SK-N-SH (cell line): ENCODE measurements at regions not wholly inside any gene's neighbourhood (a gene's known extent, or its start where the extent isn't known, plus 50 kb on each side); places are given as distances from the start of the nearest gene placed in this dataset.

ENCODE experiments used
- CTCF ChIA-PET: fragments of 300-600, 350-600 bp; formaldehyde crosslinking; extraction: SDS; loops from one replicate; lab custom pipeline; 2021; lab: Yijun Ruan, JAX
- POLR2A ChIA-PET: fragments of 350-600 bp; sonication (Branson Sonifier 250); formaldehyde crosslinking; extraction: SDS; loops from one replicate; lab custom pipeline; 2020; ENCODE audit warnings: antibody characterized with exemption, inconsistent platforms; lab: Yijun Ruan, JAX
- DNase-seq: peaks from one replicate; pipeline ENCODE4 v3.0.0; 2012
- H2AFZ ChIP-seq: fragments of 200-600 bp; sonication (generic); 2 replicates; pipeline ENCODE4 v1.8.1; 2016; ENCODE audit warnings: antibody characterized with exemption, mild to moderate bottlenecking, low read depth
- H3F3A ChIP-seq: fragments of 200-600 bp; sonication (generic); replicated peaks from 2 replicates; pipeline ENCODE3; 2016; ENCODE audit warnings: antibody characterized with exemption, mild to moderate bottlenecking; ENCODE audit not compliant: insufficient read depth
- H3K27ac ChIP-seq, 2 experiments: fragments of 200-500 bp in 1 of 2; fragments of 200-600 bp in 1 of 2; sonication (Bioruptor generic) in 1 of 2; sonication (generic), shearing (Covaris generic) in 1 of 2; 2 replicates each; pipeline versions ENCODE4 v1.5.1 to v1.6.1; 2014 to 2016; ENCODE audit warnings: low read depth in 2 of 2, inconsistent platforms in 1 of 2, low read length in 1 of 2, mild to moderate bottlenecking in 1 of 2, mixed read lengths in 1 of 2
- H3K27me3 ChIP-seq: fragments of 200-600 bp; sonication (generic), shearing (Covaris generic); 2 replicates; pipeline ENCODE4 v1.6.1; 2016; ENCODE audit warnings: mixed run types; ENCODE audit not compliant: insufficient read depth
- H3K36me3 ChIP-seq, 2 experiments: fragments of 200-500 bp in 1 of 2; fragments of 200-600 bp in 1 of 2; sonication (Bioruptor generic) in 1 of 2; sonication (generic) in 1 of 2; replicated peaks in 1 of 2; 2 replicates each; pipeline versions ENCODE3 to v1.5.1; 2014 to 2016; ENCODE audit warnings: low read length in 1 of 2, mild to moderate bottlenecking in 1 of 2; ENCODE audit not compliant: insufficient read depth in 2 of 2, control insufficient read depth in 1 of 2
- H3K4me1 ChIP-seq, 2 experiments: fragments of 200-500 bp in 1 of 2; fragments of 200-600 bp in 1 of 2; sonication (Bioruptor generic) in 1 of 2; sonication (generic), shearing (Covaris generic) in 1 of 2; 2 replicates each; pipeline versions ENCODE4 v1.5.1 to v1.6.1; 2014 to 2016; ENCODE audit warnings: low read depth in 1 of 2, low read length in 1 of 2, mixed run types in 1 of 2; ENCODE audit not compliant: insufficient read depth in 2 of 2, control insufficient read depth in 1 of 2
- H3K4me2 ChIP-seq: fragments of 200-600 bp; sonication (generic), shearing (Covaris generic); 2 replicates; pipeline ENCODE4 v1.6.1; 2017; ENCODE audit warnings: mixed run types
- H3K4me3 ChIP-seq, 2 experiments: fragments of 200-500 bp in 1 of 2; fragments of 200-600 bp in 1 of 2; sonication (Bioruptor generic) in 1 of 2; sonication (generic), shearing (Covaris generic) in 1 of 2; 2 replicates each; pipeline versions ENCODE4 v1.5.1 to v1.8.1; 2014 to 2016; ENCODE audit warnings: low read depth in 2 of 2, inconsistent platforms in 1 of 2, low read length in 1 of 2, mild to moderate bottlenecking in 1 of 2, mixed read lengths in 1 of 2, moderate library complexity in 1 of 2
- H3K79me2 ChIP-seq: fragments of 200-600 bp; sonication (generic); 2 replicates; pipeline ENCODE4 v1.8.1; 2017; ENCODE audit warnings: mild to moderate bottlenecking; ENCODE audit not compliant: insufficient read depth
- H3K9ac ChIP-seq: fragments of 200-600 bp; sonication (generic); 2 replicates; pipeline ENCODE4 v1.6.1; 2017; ENCODE audit warnings: mixed run types
- H3K9me2 ChIP-seq: fragments of 200-600 bp; sonication (generic); 2 replicates; pipeline ENCODE4 v1.6.1; 2017; ENCODE audit warnings: mixed run types
- H3K9me3 ChIP-seq: fragments of 200-600 bp; sonication (generic); 2 replicates; pipeline ENCODE4 v1.6.1; 2017; ENCODE audit warnings: mixed run types, mild to moderate bottlenecking, moderate library complexity
- H4K20me1 ChIP-seq: fragments of 200-600 bp; sonication (generic); 2 replicates; pipeline ENCODE4 v1.6.1; 2017; ENCODE audit warnings: mild to moderate bottlenecking, mixed run types; ENCODE audit not compliant: insufficient read depth
- ELF1 ChIP-seq: IDR thresholded peaks from 2 replicates; pipeline ENCODE4 v1.4.0; 2012
- EP300 ChIP-seq, 2 experiments: IDR thresholded peaks; 2 replicates each; pipeline versions ENCODE4 v1.4.0 to v1.6.1; 2012; ENCODE audit warnings: borderline replicate concordance in 1 of 2, low read depth in 1 of 2, low read length in 1 of 2
- GABPA ChIP-seq: IDR thresholded peaks from 2 replicates; pipeline ENCODE4 v1.4.0; 2012; ENCODE audit warnings: low read depth, mild to moderate bottlenecking
- MXI1 ChIP-seq: IDR thresholded peaks from 2 replicates; pipeline ENCODE4 v1.6.1; 2012; ENCODE audit warnings: mild to moderate bottlenecking, low read depth, low read length, improper control_type of control experiment
- NRF1 ChIP-seq: IDR thresholded peaks from 2 replicates; pipeline ENCODE4 v1.6.1; 2012; ENCODE audit warnings: low read depth, mild to moderate bottlenecking, low read length
- PBX3 ChIP-seq: IDR thresholded peaks from 2 replicates; pipeline ENCODE4; 2012
- RAD21 ChIP-seq: IDR thresholded peaks from 2 replicates; pipeline ENCODE4 v1.6.1; 2012; ENCODE audit warnings: mild to moderate bottlenecking, low read length
- REST ChIP-seq: IDR thresholded peaks from 2 replicates; pipeline ENCODE4 v1.6.1; 2012; ENCODE audit warnings: mild to moderate bottlenecking, low read depth, low read length, moderate library complexity
- RFX5 ChIP-seq: IDR thresholded peaks from 2 replicates; pipeline ENCODE4 v1.6.1; 2012; ENCODE audit warnings: mild to moderate bottlenecking, improper control_type of control experiment, low read length
- RXRA ChIP-seq: IDR thresholded peaks from 2 replicates; pipeline ENCODE4 v1.4.0; 2012; ENCODE audit warnings: low read depth, mild to moderate bottlenecking, borderline replicate concordance
- SMC3 ChIP-seq: IDR thresholded peaks from 2 replicates; pipeline ENCODE4 v1.6.1; 2012; ENCODE audit warnings: low read depth, low read length, improper control_type of control experiment
- TEAD4 ChIP-seq: IDR thresholded peaks from 2 replicates; pipeline ENCODE4 v1.4.0; 2012; ENCODE audit warnings: mild to moderate bottlenecking, borderline replicate concordance; ENCODE audit not compliant: insufficient read depth
- USF1 ChIP-seq: IDR thresholded peaks from 2 replicates; pipeline ENCODE4 v1.4.0; 2012; ENCODE audit warnings: low read depth, borderline replicate concordance
- ZBTB33 ChIP-seq: IDR thresholded peaks from 2 replicates; pipeline ENCODE4 v1.4.0; 2012; ENCODE audit warnings: low read depth, borderline replicate concordance
- WGBS: methylation state at CpG from one replicate; pipeline ENCODE4 v1.1.6; 2017; ENCODE audit warnings: low lambda C conversion rate; 5-methylcytosine and 5-hydroxymethylcytosine counted together

- Histone ChIP-seq H3K4me3 (no peak overlapping the region), H3K27me3 (no peaks in the 10 kb centered on the region; the same call in 1 of the 2 replicates), H2AFZ (no peak overlapping the region), H3K36me3 (no peaks in the 10 kb centered on the region), H3K4me1 (no peaks in the 10 kb centered on the region; a peak in 1 of 4 replicates), H3K9me2 (no peaks in the 10 kb centered on the region), H4K20me1 (no peaks in the 10 kb centered on the region), H3K79me2 (no peaks in the 10 kb centered on the region), H3K4me2 (no peak overlapping the region), H3K27ac (no peak overlapping the region), H3K9ac (no peak overlapping the region), H3F3A (no peaks in the 10 kb centered on the region), H3K9me3 (no peaks in the 10 kb centered on the region)
- DNase-seq, result no peak
- POLR2A ChIA-PET, result no interaction called here
- TF ChIP-seq MXI1, result no peak
- no peak for TF ChIP-seq RXRA
- no peak for TF ChIP-seq PBX3
- no peak for TF ChIP-seq SMC3
- no peak for TF ChIP-seq TEAD4
- TF ChIP-seq ELF1, result no peak
- TF ChIP-seq EP300 (IDR thresholded peaks at IDR 0.05; ENCODE audit: borderline replicate concordance in 1 of 2, low read depth in 1 of 2, low read length in 1 of 2), result no peak
- TF ChIP-seq ZBTB33, result no peak
- CTCF ChIA-PET, result no interaction called here
- WGBS, result 73% methylated on average over 11 of the region's 11 CpGs
Measured at GRCh38 chr17:22300177-22300576, 607.9 kb downstream of the KCNJ18 start.

- WGBS, result 56% methylated on average over 22 of the region's 48 CpGs
- no peak overlapping the region for H3K4me2 ChIP-seq
- ChIA-PET CTCF (no interaction called here), POLR2A (no interaction called here)
- H3K9me2 ChIP-seq, result no peaks in the 10 kb centered on the region
- H3K27ac ChIP-seq, result no peak overlapping the region
- H3K36me3 ChIP-seq, result no peaks in the 10 kb centered on the region
- H3K9me3 ChIP-seq, result no peaks in the 10 kb centered on the region
- TF ChIP-seq RXRA (no peak), NRF1 (no peak), RFX5 (no peak), GABPA (no peak), MXI1 (no peak), REST (no peak), RAD21 (no peak), USF1 (no peak)
- no peaks in the 10 kb centered on the region for H3F3A ChIP-seq
- no peaks in the 10 kb centered on the region for H4K20me1 ChIP-seq
- H3K4me1 ChIP-seq, result no peaks in the 10 kb centered on the region; a peak in 1 of 4 replicates
- no peaks in the 10 kb centered on the region for H3K79me2 ChIP-seq
- H3K4me3 ChIP-seq, result no peak overlapping the region
- DNase-seq, result peak; percentile 55
- no peaks in the 10 kb centered on the region; the same call in 1 of the 2 replicates for H3K27me3 ChIP-seq
- no peak overlapping the region for H3K9ac ChIP-seq
- H2AFZ ChIP-seq, result no peak overlapping the region
Measured at GRCh38 chr17:22300731-22301352, 608.5 kb downstream of the KCNJ18 start.
